Esophagus muscularis mucosa (tissue), 4 donors: ENCODE measurements at regions not wholly inside any gene's neighbourhood (a gene's known extent, or its start where the extent isn't known, plus 50 kb on each side); places are given as distances from the start of the nearest gene placed in this dataset.

Experiments
- DNase-seq: peaks from one replicate; pipeline ENCODE4 v3.0.0-alpha.2; 2017; ENCODE audit errors: extremely low spot score
- H3K27ac ChIP-seq, 4 donors: fragments of 200-600 bp; sonication (generic); replicated peaks in 1 of 4; 1 replicate in 3 of 4; 2 replicates in 1 of 4; pipeline ENCODE4 v1.5.1; 2016 to 2019; ENCODE audit warnings: mild to moderate bottlenecking in 1 of 4
- H3K27me3 ChIP-seq, 4 donors: fragments of 200-600 bp; sonication (generic); one replicate each; pipeline versions ENCODE4 v1.5.1 to v1.6.0; 2016 to 2019
- H3K36me3 ChIP-seq, 4 donors: fragments of 200-600 bp; sonication (generic); one replicate each; pipeline ENCODE4 v1.5.1; 2016 to 2019
- H3K4me1 ChIP-seq, 4 donors: fragments of 200-600 bp; sonication (generic); one replicate each; pipeline ENCODE4 v1.5.1; 2016 to 2019
- H3K4me3 ChIP-seq, 4 donors: fragments of 200-600 bp; sonication (generic); 1 replicate in 2 of 4; 2 replicates in 2 of 4; pipeline ENCODE4 v1.5.1; 2016 to 2019; ENCODE audit warnings: mild to moderate bottlenecking in 4 of 4, moderate library complexity in 1 of 4
- H3K9me3 ChIP-seq, 4 donors: fragments of 200-600 bp; sonication (generic); 1 replicate in 3 of 4; 2 replicates in 1 of 4; pipeline ENCODE4 v1.5.1; 2016 to 2019
- EP300 ChIP-seq: sonication (generic); formaldehyde crosslinking; IDR thresholded peaks from one replicate; pipeline ENCODE4 v1.6.1; 2017; ENCODE audit warnings: antibody characterized with exemption
- POLR2A ChIP-seq: fragments of 450-650 bp; IDR thresholded peaks from one replicate; pipeline ENCODE4 v1.6.1; 2017; ENCODE audit warnings: antibody characterized with exemption, moderate library complexity, mild to moderate bottlenecking, low read depth
- POLR2AphosphoS5 ChIP-seq, 2 donors: sonication (generic); formaldehyde crosslinking; IDR thresholded peaks; one replicate each; pipeline ENCODE4 v1.6.1; 2017; ENCODE audit warnings: antibody characterized with exemption in 2 of 2
- WGBS: methylation state at CpG from one replicate; pipeline ENCODE4 v1.1.5; 2018; 5-methylcytosine and 5-hydroxymethylcytosine counted together
- intact Hi-C: fragments of 100-400 bp; cut with DNase I; formaldehyde crosslinking; loops from one replicate; pipeline ENCODE4 v1.15.1; 2023
- TF ChIP-seq, protein P1 (sequence below), 3 experiments: fragments of 200-600 bp in 2 of 3; fragments of 450-650 bp in 1 of 3; sonication (generic) in 2 of 3; IDR thresholded peaks; one replicate each; pipeline ENCODE4 v1.5.1; 2017 to 2019; ENCODE audit warnings: antibody characterized with exemption in 3 of 3, mild to moderate bottlenecking in 2 of 3, moderate library complexity in 1 of 3

DNA sequence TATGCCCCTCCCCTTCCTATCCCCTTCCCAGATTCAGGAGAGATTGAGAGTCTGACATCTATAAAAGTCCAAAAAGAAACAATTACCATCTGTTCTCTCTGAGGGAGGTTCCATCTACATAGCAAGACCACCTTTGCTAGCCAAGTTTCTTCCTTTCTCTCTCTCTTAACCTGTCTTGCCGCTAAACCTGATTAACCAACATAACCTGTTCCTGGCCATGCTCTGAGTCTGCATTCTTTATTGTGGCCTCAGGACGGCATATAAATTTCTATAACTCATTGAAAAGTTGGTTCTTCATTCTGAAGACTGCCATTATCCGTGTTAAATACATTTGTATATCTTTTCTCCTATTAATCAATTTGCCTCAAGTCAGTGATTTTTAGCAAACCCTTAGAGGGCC, 594.0 kb downstream of the KCNH5 start:
- WGBS: 72% methylated on average over 3 of the region's 3 CpGs
- intact Hi-C loops: no loop called here
- H3K4me3 ChIP-seq: no peak overlapping the region

DNA sequence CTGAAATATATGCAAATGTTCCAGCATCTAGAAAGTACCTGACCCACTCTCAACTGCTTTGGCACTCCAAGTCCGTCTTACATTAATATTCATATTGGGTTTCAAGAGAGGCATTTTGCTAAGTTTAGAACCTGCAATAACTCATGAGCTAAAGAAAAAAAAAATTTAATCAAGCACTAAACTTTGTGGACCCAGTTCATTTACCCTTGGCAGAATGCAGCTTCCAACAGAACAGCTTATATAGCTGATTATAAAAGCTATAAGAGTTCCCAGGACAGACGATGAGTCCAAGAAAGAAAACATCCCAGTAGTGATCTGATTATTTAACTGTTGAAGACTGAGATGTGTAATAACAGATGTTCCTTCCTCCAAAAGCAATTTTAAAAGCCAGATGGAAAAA, 592.0 kb downstream of the KCNH5 start:
- H3K4me1 ChIP-seq: no peaks in the 10 kb centered on the region
- H3K36me3 ChIP-seq: no peaks in the 10 kb centered on the region
- no peak overlapping the region for H3K27ac ChIP-seq
- no peaks in the 10 kb centered on the region for H3K27me3 ChIP-seq
- H3K9me3 ChIP-seq: no peaks in the 10 kb centered on the region
- TF ChIP-seq POLR2A (no peak), POLR2AphosphoS5 (IDR thresholded peaks at IDR 0.05) (no peak), EP300 (no peak)
- TF ChIP-seq, protein P1, sequence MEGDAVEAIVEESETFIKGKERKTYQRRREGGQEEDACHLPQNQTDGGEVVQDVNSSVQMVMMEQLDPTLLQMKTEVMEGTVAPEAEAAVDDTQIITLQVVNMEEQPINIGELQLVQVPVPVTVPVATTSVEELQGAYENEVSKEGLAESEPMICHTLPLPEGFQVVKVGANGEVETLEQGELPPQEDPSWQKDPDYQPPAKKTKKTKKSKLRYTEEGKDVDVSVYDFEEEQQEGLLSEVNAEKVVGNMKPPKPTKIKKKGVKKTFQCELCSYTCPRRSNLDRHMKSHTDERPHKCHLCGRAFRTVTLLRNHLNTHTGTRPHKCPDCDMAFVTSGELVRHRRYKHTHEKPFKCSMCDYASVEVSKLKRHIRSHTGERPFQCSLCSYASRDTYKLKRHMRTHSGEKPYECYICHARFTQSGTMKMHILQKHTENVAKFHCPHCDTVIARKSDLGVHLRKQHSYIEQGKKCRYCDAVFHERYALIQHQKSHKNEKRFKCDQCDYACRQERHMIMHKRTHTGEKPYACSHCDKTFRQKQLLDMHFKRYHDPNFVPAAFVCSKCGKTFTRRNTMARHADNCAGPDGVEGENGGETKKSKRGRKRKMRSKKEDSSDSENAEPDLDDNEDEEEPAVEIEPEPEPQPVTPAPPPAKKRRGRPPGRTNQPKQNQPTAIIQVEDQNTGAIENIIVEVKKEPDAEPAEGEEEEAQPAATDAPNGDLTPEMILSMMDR (IDR thresholded peaks at IDR 0.05): no peak
- 65% methylated on average over 2 of the region's 2 CpGs for WGBS
- no peak for DNase-seq
- no peak overlapping the region for H3K4me3 ChIP-seq
- intact Hi-C loops: no loop called here

More for the DNA sequence above, 594.0 kb downstream of the KCNH5 start:
- Histone ChIP-seq H3K4me1 (no peaks in the 10 kb centered on the region), H3K27me3 (no peaks in the 10 kb centered on the region), H3K9me3 (no peaks in the 10 kb centered on the region), H3K36me3 (no peaks in the 10 kb centered on the region), H3K27ac (no peak overlapping the region)
- no peak for TF ChIP-seq POLR2AphosphoS5 (IDR thresholded peaks at IDR 0.05)
- no peak for TF ChIP-seq POLR2A
- TF ChIP-seq, protein P1 (IDR thresholded peaks at IDR 0.05): no peak
- no peak for TF ChIP-seq EP300
- no peak for DNase-seq

DNA sequence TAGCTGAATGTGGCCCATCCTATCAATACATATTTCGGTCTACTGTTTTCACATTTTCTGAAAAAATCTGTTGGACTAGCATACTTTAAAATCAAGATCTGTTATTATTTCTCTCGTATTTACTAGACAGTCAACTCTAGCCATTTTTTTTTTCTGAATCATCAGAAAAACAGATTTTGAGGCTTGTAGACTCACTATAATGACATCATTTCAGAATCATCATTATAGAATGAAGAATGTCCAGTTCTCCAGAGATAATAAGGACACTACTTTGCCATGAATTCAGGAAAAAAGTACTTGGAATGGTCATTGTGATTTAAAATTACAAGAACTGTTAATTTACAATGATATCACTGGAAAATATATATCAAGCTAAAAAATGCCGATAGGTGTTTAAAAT, 589.8 kb downstream of the KCNH5 start:
- TF ChIP-seq POLR2A: no peak
- no peak for TF ChIP-seq POLR2AphosphoS5 (IDR thresholded peaks at IDR 0.05)
- no peak for TF ChIP-seq EP300
- TF ChIP-seq, protein P1 (IDR thresholded peaks at IDR 0.05): no peak
- intact Hi-C loops: no loop called here
- no peaks in the 10 kb centered on the region for H3K9me3 ChIP-seq
- 86% methylated on average over 3 of the region's 3 CpGs for WGBS
- no peak overlapping the region for H3K27ac ChIP-seq
- H3K4me1 ChIP-seq: no peaks in the 10 kb centered on the region
- H3K27me3 ChIP-seq: no peaks in the 10 kb centered on the region
- no peak overlapping the region for H3K4me3 ChIP-seq
- no peak for DNase-seq
- no peaks in the 10 kb centered on the region for H3K36me3 ChIP-seq

DNA sequence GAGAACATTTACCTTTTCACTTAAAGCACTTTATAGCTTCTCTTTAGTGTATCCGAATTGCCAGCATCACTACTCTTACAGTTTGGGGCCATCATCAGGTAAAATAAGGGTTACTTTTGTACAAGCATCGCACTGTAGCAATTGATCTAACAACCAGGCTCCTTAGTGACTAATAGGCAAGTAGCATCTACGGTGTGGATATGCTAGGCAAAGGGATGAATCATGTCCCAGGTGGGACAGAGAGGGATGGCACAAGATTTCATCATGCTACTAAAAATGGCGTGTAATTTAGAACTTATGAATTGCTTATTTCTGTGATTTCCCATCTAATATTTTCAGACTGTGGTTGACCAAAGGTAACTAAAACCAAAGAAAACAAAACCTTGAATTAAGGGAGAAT, 582.3 kb downstream of the KCNH5 start:
- H3K4me3 ChIP-seq: no peak overlapping the region
- no peaks in the 10 kb centered on the region for H3K27me3 ChIP-seq
- no peaks in the 10 kb centered on the region for H3K36me3 ChIP-seq
- DNase-seq: no peak
- 71% methylated on average over 4 of the region's 4 CpGs for WGBS
- H3K27ac ChIP-seq: no peak overlapping the region
- intact Hi-C loops: no loop called here
- TF ChIP-seq POLR2A: no peak
- TF ChIP-seq EP300: no peak
- TF ChIP-seq POLR2AphosphoS5 (IDR thresholded peaks at IDR 0.05): no peak
- no peaks in the 10 kb centered on the region for H3K9me3 ChIP-seq
- no peaks in the 10 kb centered on the region for H3K4me1 ChIP-seq

DNA sequence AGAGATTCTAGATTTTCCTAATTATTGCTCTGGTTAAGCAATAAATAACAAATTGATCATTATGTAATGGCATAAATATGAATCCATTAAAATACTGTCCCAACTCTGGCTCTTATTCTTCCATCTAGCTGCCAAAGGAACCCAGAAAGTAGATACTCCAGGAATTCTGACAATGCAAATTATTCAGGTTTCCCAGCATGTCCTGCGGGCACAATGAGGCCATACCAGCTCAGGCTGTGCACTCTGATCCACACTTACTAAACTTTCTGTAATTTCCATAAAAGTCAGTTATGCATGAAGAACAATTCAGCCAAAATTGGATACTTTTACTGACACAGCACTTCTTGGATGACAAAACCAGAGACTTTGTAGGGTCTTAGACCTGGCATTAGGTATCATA, 576.3 kb downstream of the KCNH5 start:
- H3K36me3 ChIP-seq: no peaks in the 10 kb centered on the region
- WGBS: 72% methylated on average over 1 of the region's 1 CpG

More for the DNA sequence above, 576.3 kb downstream of the KCNH5 start:
- Histone ChIP-seq H3K4me1 (no peaks in the 10 kb centered on the region), H3K27ac (no peak overlapping the region), H3K9me3 (no peaks in the 10 kb centered on the region), H3K4me3 (no peak overlapping the region), H3K27me3 (no peaks in the 10 kb centered on the region)
- no peak for DNase-seq
- intact Hi-C loops: no loop called here
- TF ChIP-seq POLR2AphosphoS5 (IDR thresholded peaks at IDR 0.05) (no peak), EP300 (no peak), POLR2A (no peak)
- TF ChIP-seq, protein P1 (IDR thresholded peaks at IDR 0.05): no peak
